ENCODE measurements at regions not wholly inside any gene's neighbourhood (a gene's known extent, or its start where the extent isn't known, plus 50 kb on each side); places are given as distances from the start of the nearest gene placed in this dataset.
"Not testable (repeated sequence)": the region's sequence is repeated elsewhere in the genome, so short reads cannot be mapped to it uniquely, and the experiment has no call there.

GRCh38 chr15:20297603-20298123 lies 243.9 kb downstream of the GOLGA6L6 start:
- TF ChIP-seq EZH2 (IDR thresholded peaks at IDR 0.05; ENCODE audit: low read depth); CTCF (conservative IDR thresholded peaks at IDR 0.05): not testable (repeated sequence)
